GM18511 (cell line): ENCODE measurements at regions not wholly inside any gene's neighbourhood (a gene's known extent, or its start where the extent isn't known, plus 50 kb on each side); places are given as distances from the start of the nearest gene placed in this dataset.

Experiments
- ATAC-seq: cut with Tn5 transposase; IDR thresholded peaks from one replicate; pipeline ENCODE4 v1.9.1; 2021; ENCODE audit warnings: mild to moderate bottlenecking, moderate library complexity; ENCODE audit not compliant: unreplicated experiment

GRCh38 chr17:77883213-77883650 lies 75.3 kb upstream of the TNRC6C start:
- no peak for ATAC-seq

- ATAC-seq = no peak
Measured at GRCh38 chr17:77884019-77884418, 74.5 kb upstream of the TNRC6C start.

GRCh38 chr17:77884967-77885641 lies 73.4 kb upstream of the TNRC6C start:
- ATAC-seq = no peak

GRCh38 chr17:77885678-77886386 lies 72.7 kb upstream of the TNRC6C start:
- ATAC-seq = no peak

GRCh38 chr17:77886387-77886728 lies 72.1 kb upstream of the TNRC6C start:
- ATAC-seq = no peak

- no peak for ATAC-seq
Measured at GRCh38 chr17:77887110-77887463, 71.4 kb upstream of the TNRC6C start.

GRCh38 chr17:77887464-77888241 lies 70.8 kb upstream of the TNRC6C start:
- ATAC-seq = no peak

- ATAC-seq = no peak
Measured at GRCh38 chr17:77888242-77889134, 70.0 kb upstream of the TNRC6C start.

GRCh38 chr17:77889135-77889505 lies 69.4 kb upstream of the TNRC6C start:
- ATAC-seq = no peak

GRCh38 chr17:77889866-77890760 lies 68.4 kb upstream of the TNRC6C start:
- ATAC-seq = no peak

- no peak for ATAC-seq
Measured at GRCh38 chr17:77890771-77891170, 67.7 kb upstream of the TNRC6C start.

- no peak for ATAC-seq
Measured at GRCh38 chr17:77891602-77892001, 66.9 kb upstream of the TNRC6C start.

- ATAC-seq = no peak
Measured at GRCh38 chr17:77892031-77892430, 66.5 kb upstream of the TNRC6C start.

- ATAC-seq = no peak
Measured at GRCh38 chr17:77892469-77893143, 65.9 kb upstream of the TNRC6C start.

- ATAC-seq = no peak
Measured at GRCh38 chr17:77893144-77894044, 65.1 kb upstream of the TNRC6C start.

- ATAC-seq = no peak
Measured at GRCh38 chr17:77894126-77894956, 64.2 kb upstream of the TNRC6C start.

GRCh38 chr17:77897741-77898301 lies 60.7 kb upstream of the TNRC6C start:
- ATAC-seq = no peak
